ENCODE measurements at regions not wholly inside any gene's neighbourhood (a gene's known extent, or its start where the extent isn't known, plus 50 kb on each side); places are given as distances from the start of the nearest gene placed in this dataset.
"Not testable (repeated sequence)": the region's sequence is repeated elsewhere in the genome, so short reads cannot be mapped to it uniquely, and the experiment has no call there.

DNA sequence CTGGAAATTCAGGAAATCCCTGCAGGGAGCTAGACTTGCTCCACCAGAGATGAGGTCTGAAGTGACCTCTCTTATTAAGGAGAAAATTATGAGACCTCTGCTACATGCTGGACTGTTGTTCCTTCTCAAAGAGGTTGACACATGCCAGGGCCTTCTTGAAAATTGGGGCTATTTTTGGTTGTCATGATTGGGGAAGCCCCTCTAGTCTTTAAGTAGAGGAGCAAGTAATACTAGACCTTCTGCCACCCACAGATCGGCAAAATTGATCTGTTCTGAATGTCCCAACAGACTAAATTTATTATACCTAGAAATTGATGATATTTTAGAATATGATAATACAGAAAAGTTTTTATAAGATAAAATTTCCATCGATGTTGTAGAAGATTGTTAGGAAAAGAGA is 160.8 kb upstream of the GRB10 start:
- Mint-ChIP-seq H3K4me1 (no peaks in the 10 kb centered on the region), H3K4me3 (no peak overlapping the region), H3K27ac (no peak overlapping the region), H3K27me3 (peaks cover 38% of the 10 kb centered on the region), H3K36me3 (ENCODE audit: low read depth) (no peaks in the 10 kb centered on the region)
- ATAC-seq (no peak), DNase-seq (no peak)
- H3K9me3 ChIP-seq (ENCODE audit: control insufficient read depth, low read length, poor library complexity, severe bottlenecking): no peaks in the 10 kb centered on the region

DNA sequence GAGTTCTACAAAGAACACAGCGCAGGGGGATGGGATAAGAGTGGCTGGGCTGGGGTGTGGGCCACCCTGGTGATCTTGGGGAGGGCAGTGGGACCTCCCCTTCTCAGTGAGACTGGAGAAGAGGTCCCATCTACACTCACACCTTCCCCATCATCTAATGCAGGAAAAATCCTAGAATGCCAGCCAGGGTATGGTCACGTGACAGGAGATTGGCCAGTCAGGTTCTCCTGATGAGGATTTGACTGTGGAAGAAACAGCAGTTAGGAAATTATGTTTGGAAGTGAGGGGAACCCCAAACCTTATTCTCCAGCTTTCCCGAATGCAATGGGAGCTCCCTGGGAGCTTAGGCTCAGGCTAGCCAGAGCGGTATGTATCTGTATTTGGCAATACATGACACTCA is 158.8 kb upstream of the GRB10 start:
- ATAC-seq (no peak), DNase-seq (no peak)
- Mint-ChIP-seq H3K27ac (no peak overlapping the region), H3K36me3 (ENCODE audit: low read depth) (no peaks in the 10 kb centered on the region), H3K27me3 (peaks cover 43% of the 10 kb centered on the region), H3K4me1 (no peaks in the 10 kb centered on the region), H3K4me3 (no peak overlapping the region)
- H3K9me3 ChIP-seq (ENCODE audit: control insufficient read depth, low read length, poor library complexity, severe bottlenecking): no peaks in the 10 kb centered on the region

DNA sequence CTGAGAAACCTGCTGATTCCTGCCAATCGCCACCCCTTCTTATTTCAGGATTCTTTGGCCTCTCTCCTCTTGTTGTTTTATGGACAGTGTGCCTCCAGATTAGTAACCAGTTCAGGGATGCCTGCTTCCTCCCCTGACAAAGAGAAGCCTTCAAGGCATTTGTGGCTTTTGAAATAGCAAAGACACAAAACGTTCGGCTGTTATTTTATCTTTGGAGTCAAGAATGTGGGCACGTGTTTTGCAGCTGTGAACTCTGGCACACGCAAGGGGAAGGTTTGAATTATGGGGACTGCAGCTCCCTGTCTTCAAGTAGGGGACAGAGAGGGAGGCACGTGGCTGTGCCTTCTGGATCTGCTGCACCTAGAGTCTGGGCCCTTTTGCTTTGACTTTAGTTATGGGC is 157.9 kb upstream of the GRB10 start:
- no peak overlapping the region for H3K4me3 Mint-ChIP-seq
- H3K36me3 Mint-ChIP-seq (ENCODE audit: low read depth): no peaks in the 10 kb centered on the region
- no peaks in the 10 kb centered on the region for H3K9me3 ChIP-seq (ENCODE audit: control insufficient read depth, low read length, poor library complexity, severe bottlenecking)
- ATAC-seq (no peak), DNase-seq (no peak)
- H3K27me3 Mint-ChIP-seq: peaks cover 43% of the 10 kb centered on the region
- H3K27ac Mint-ChIP-seq: no peak overlapping the region
- H3K4me1 Mint-ChIP-seq: no peaks in the 10 kb centered on the region

GRCh38 chr7:50939021-50939420 is 156.3 kb upstream of the GRB10 start:
- H3K36me3 Mint-ChIP-seq (ENCODE audit: low read depth): no peaks in the 10 kb centered on the region
- DNase-seq (no peak), ATAC-seq (no peak)
- no peaks in the 10 kb centered on the region for H3K9me3 ChIP-seq (ENCODE audit: control insufficient read depth, low read length, poor library complexity, severe bottlenecking)
- peaks cover 37% of the 10 kb centered on the region for H3K27me3 Mint-ChIP-seq
- H3K4me3 Mint-ChIP-seq: no peak overlapping the region
- no peak overlapping the region for H3K27ac Mint-ChIP-seq
- no peaks in the 10 kb centered on the region for H3K4me1 Mint-ChIP-seq

DNA sequence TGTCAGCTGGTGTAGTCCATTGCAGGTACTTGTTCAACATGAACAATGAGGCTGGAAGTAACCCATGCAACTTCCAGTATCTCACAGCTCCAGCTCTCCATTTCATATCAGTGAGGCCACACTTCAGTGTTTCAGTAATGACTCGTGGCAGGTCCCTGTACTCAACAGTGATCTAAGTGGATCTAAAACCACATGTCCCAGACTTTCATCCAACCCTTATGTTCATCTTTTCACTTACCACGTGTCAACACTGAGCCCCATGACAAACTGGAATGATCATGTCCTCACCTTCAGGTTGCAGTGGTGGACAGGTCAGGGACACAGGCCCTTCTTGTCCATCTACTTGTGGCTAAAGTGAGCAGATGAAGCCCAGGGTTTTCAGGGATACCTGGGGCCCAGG is 155.0 kb upstream of the GRB10 start:
- peaks cover 36% of the 10 kb centered on the region for H3K27me3 Mint-ChIP-seq
- no peak overlapping the region for H3K4me3 Mint-ChIP-seq
- DNase-seq (no peak), ATAC-seq (no peak)
- H3K4me1 Mint-ChIP-seq: no peaks in the 10 kb centered on the region
- H3K27ac Mint-ChIP-seq: no peak overlapping the region
- no peaks in the 10 kb centered on the region for H3K9me3 ChIP-seq (ENCODE audit: control insufficient read depth, low read length, poor library complexity, severe bottlenecking)
- H3K36me3 Mint-ChIP-seq (ENCODE audit: low read depth): no peaks in the 10 kb centered on the region

GRCh38 chr7:50926049-50926448 is 143.4 kb upstream of the GRB10 start:
- DNase-seq: no peak
- Mint-ChIP-seq H3K27me3 (no peaks in the 10 kb centered on the region), H3K4me1 (no peaks in the 10 kb centered on the region), H3K27ac (no peak overlapping the region), H3K36me3 (ENCODE audit: low read depth) (no peaks in the 10 kb centered on the region), H3K4me3 (no peak overlapping the region)
- no peaks in the 10 kb centered on the region for H3K9me3 ChIP-seq (ENCODE audit: control insufficient read depth, low read length, poor library complexity, severe bottlenecking)
- ATAC-seq: no peak

DNA sequence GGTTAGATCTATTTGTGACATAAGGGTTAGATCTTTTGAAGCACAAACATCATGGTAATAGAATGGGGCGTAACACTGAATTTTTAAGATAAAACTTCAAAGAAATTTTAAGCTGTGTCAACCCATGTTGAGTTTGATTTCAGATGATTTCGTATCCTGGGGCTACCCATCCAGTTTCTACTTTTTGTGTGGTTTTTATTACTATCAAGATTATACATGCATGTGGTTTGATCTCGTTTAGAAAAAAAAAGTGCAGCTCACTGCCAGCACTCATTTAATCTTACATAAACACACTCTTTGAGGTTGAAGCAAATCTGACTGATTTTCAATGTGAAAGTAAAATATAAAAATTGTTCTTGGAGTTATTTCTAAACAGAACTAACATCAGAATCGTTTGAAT is 140.8 kb upstream of the GRB10 start:
- DNase-seq (no peak), ATAC-seq (no peak)
- H3K27me3 Mint-ChIP-seq: peaks cover 15% of the 10 kb centered on the region
- no peaks in the 10 kb centered on the region for H3K36me3 Mint-ChIP-seq (ENCODE audit: low read depth)
- H3K4me3 Mint-ChIP-seq: no peak overlapping the region
- no peaks in the 10 kb centered on the region for H3K4me1 Mint-ChIP-seq
- no peak overlapping the region for H3K27ac Mint-ChIP-seq
- no peaks in the 10 kb centered on the region for H3K9me3 ChIP-seq (ENCODE audit: control insufficient read depth, low read length, poor library complexity, severe bottlenecking)

- no peaks in the 10 kb centered on the region for H3K9me3 ChIP-seq (ENCODE audit: control insufficient read depth, low read length, poor library complexity, severe bottlenecking)
- no peaks in the 10 kb centered on the region for H3K36me3 Mint-ChIP-seq (ENCODE audit: low read depth)
- ATAC-seq: no peak
- no peak overlapping the region for H3K4me3 Mint-ChIP-seq
- no peaks in the 10 kb centered on the region for H3K4me1 Mint-ChIP-seq
- no peak for DNase-seq
- H3K27me3 Mint-ChIP-seq: peaks cover 33% of the 10 kb centered on the region
- no peak overlapping the region for H3K27ac Mint-ChIP-seq
Measured at GRCh38 chr7:50921114-50921813, 138.6 kb upstream of the GRB10 start.

- H3K27me3 Mint-ChIP-seq: peaks cover 33% of the 10 kb centered on the region
- no peaks in the 10 kb centered on the region for H3K36me3 Mint-ChIP-seq (ENCODE audit: low read depth)
- no peak overlapping the region for H3K27ac Mint-ChIP-seq
- H3K9me3 ChIP-seq (ENCODE audit: control insufficient read depth, low read length, poor library complexity, severe bottlenecking): no peaks in the 10 kb centered on the region
- DNase-seq: no peak
- no peak overlapping the region for H3K4me3 Mint-ChIP-seq
- no peaks in the 10 kb centered on the region for H3K4me1 Mint-ChIP-seq
- no peak for ATAC-seq
Measured at GRCh38 chr7:50920031-50920635, 137.4 kb upstream of the GRB10 start.

DNA sequence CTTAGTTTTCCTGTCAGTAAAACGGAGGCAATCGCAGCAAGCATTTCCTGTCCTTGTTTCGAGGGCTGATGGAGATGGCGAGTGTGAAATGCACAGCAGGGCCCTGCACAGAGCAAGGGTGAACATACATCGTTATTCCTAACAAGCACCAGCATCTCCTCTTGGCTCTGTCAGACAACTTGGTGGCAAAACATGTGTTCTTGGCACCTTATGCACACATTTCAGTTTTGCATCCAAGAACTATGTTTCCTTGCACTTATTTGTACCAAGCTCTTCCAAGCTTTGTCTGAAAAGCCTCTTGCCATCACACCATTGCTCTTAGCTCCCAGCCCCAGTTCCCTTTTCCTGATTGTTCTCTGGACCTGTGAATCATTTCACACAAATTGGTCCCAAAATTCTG is 132.9 kb upstream of the GRB10 start:
- H3K4me3 Mint-ChIP-seq: no peak overlapping the region
- no peaks in the 10 kb centered on the region for H3K4me1 Mint-ChIP-seq
- DNase-seq (no peak), ATAC-seq (no peak)
- H3K27me3 Mint-ChIP-seq: peaks cover 44% of the 10 kb centered on the region
- no peak overlapping the region for H3K27ac Mint-ChIP-seq
- H3K36me3 Mint-ChIP-seq (ENCODE audit: low read depth): no peaks in the 10 kb centered on the region
- H3K9me3 ChIP-seq (ENCODE audit: control insufficient read depth, low read length, poor library complexity, severe bottlenecking): no peaks in the 10 kb centered on the region

DNA sequence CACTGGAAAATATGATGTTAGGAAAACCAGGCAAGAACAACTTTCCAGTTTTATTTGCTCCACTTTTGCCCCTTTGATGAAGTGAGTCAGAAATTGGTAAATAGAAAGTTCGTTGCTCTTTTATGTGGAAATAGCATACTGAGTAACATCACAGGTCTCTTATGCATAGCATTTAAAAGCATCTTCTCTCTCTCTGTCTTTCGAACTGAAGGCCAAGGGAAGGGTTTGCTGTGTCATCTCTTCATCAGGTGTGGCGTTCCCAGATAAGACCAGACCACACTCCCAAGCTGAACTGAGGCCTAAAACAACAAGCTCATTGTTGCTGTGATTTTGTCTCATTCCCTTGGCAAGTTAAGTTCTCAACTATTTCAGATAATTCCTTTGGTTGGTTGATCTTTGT is 131.8 kb upstream of the GRB10 start:
- H3K4me1 Mint-ChIP-seq: no peaks in the 10 kb centered on the region
- H3K4me3 Mint-ChIP-seq: no peak overlapping the region
- peaks cover 34% of the 10 kb centered on the region for H3K27me3 Mint-ChIP-seq
- H3K9me3 ChIP-seq (ENCODE audit: control insufficient read depth, low read length, poor library complexity, severe bottlenecking): no peaks in the 10 kb centered on the region
- no peak for DNase-seq
- no peaks in the 10 kb centered on the region for H3K36me3 Mint-ChIP-seq (ENCODE audit: low read depth)
- ATAC-seq: no peak
- H3K27ac Mint-ChIP-seq: no peak overlapping the region

DNA sequence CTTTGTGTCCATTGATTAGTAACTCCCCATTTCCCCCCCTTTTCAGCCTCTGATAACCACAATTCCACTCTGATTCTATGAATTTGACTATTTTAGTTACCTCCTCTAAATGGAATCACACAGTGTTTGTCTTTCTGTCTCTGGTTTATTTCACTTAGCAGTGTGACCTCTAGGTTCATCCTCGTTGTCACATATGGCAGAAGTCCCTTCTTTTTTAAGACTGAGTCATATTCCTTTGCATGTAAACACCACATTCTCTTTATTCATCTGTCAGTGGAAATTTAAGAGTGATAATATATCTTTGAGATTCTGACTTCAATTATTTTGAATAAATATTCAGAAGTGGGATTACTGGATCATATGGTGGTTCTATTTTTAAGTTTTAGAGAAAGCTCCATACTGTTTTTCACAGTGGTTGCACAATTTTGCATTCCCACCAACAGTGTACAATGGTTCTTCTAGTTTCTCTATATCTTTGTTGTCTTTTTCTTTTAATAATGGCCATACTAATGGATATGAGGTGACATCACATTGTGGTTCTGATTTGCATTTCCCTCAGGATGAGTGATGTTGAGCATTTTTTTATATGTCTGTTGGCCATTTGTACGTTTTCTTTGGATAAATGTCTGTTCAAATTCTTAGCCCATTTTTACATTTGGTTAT is 126.1 kb upstream of the GRB10 start:
- H3K9me3 ChIP-seq (ENCODE audit: control insufficient read depth, low read length, poor library complexity, severe bottlenecking): no peaks in the 10 kb centered on the region
- no peaks in the 10 kb centered on the region for H3K36me3 Mint-ChIP-seq (ENCODE audit: low read depth)
- H3K27me3 Mint-ChIP-seq: peaks cover 5% of the 10 kb centered on the region
- H3K4me3 Mint-ChIP-seq: no peak overlapping the region
- H3K4me1 Mint-ChIP-seq: no peaks in the 10 kb centered on the region
- no peak overlapping the region for H3K27ac Mint-ChIP-seq
- no peak for ATAC-seq
- DNase-seq: no peak

- H3K27me3 Mint-ChIP-seq: peaks cover 18% of the 10 kb centered on the region
- not testable (repeated sequence) for H3K4me3 Mint-ChIP-seq; H3K9me3 ChIP-seq (ENCODE audit: control insufficient read depth, low read length, poor library complexity, severe bottlenecking); H3K4me1 Mint-ChIP-seq; ATAC-seq; H3K27ac Mint-ChIP-seq; DNase-seq; H3K36me3 Mint-ChIP-seq (ENCODE audit: low read depth)
Measured at GRCh38 chr7:50898604-50899477, 116.1 kb upstream of the GRB10 start.

Measured in T-helper 17 cell (primary cell).